Head of caudate nucleus (tissue), 42 donors: ENCODE measurements at regions not wholly inside any gene's neighbourhood (a gene's known extent, or its start where the extent isn't known, plus 50 kb on each side); places are given as distances from the start of the nearest gene placed in this dataset.
A peak's percentile ranks its signal among the peaks of the same experiment; 100 is the strongest.

Experiments used
- DNase-seq, 42 donors: peaks; one replicate each; pipeline versions ENCODE4 v3.0.0 to v3.0.0-alpha.2; 2020 to 2021; ENCODE audit warnings: mixed read lengths in 7 of 42
- intact Hi-C: fragments of 100-400 bp; cut with DNase I; formaldehyde crosslinking; loops from one replicate; pipeline ENCODE4 v1.15.0; 2022

- intact Hi-C loops: no loop called here
- no peak for DNase-seq
Measured at GRCh38 chr9:105859428-105860091, 165.2 kb downstream of the TMEM38B start.

GRCh38 chr9:105860516-105860915 is 166.2 kb downstream of the TMEM38B start:
- no peak for DNase-seq
- intact Hi-C loops: no loop called here

- DNase-seq: no peak
- intact Hi-C loops: no loop called here
Measured at GRCh38 chr9:105861972-105862371, 167.6 kb downstream of the TMEM38B start.

GRCh38 chr9:105864248-105864898 is 170.0 kb downstream of the TMEM38B start:
- DNase-seq: no peak
- intact Hi-C loops: no loop called here

GRCh38 chr9:105865285-105865684 is 170.9 kb downstream of the TMEM38B start:
- intact Hi-C loops: no loop called here
- DNase-seq: no peak

- DNase-seq: no peak
- intact Hi-C loops: no loop called here
Measured at GRCh38 chr9:105871540-105871939, 177.2 kb downstream of the TMEM38B start.

- intact Hi-C loops: no loop called here
- DNase-seq: no peak
Measured at GRCh38 chr9:105873801-105874200, 179.5 kb downstream of the TMEM38B start.

- DNase-seq: no peak
- intact Hi-C loops: no loop called here
Measured at GRCh38 chr9:105877721-105878120, 183.4 kb downstream of the TMEM38B start.

GRCh38 chr9:105879181-105879580 is 184.8 kb downstream of the TMEM38B start:
- no peak for DNase-seq
- intact Hi-C loops: no loop called here

- intact Hi-C loops: loop anchor here (5.0 kb wide), 1 partner anchor 38 kb away; no protein-coding TSS in a partner anchor
- DNase-seq: no peak
Measured at GRCh38 chr9:105880517-105880916, 186.2 kb downstream of the TMEM38B start.

- intact Hi-C loops: loop anchor here (5.0 kb wide), 1 partner anchor 39 kb away; no protein-coding TSS in a partner anchor
- no peak for DNase-seq
Measured at GRCh38 chr9:105881021-105881420, 186.7 kb downstream of the TMEM38B start.

- intact Hi-C loops: loop anchor here (5.0 kb wide), 1 partner anchor 40 kb away; no protein-coding TSS in a partner anchor
- DNase-seq: peak; percentile 12 to 92 (median 80)
Measured at GRCh38 chr9:105881654-105882349, 187.5 kb downstream of the TMEM38B start.

GRCh38 chr9:105883847-105884246 is 189.5 kb downstream of the TMEM38B start:
- no peak for DNase-seq
- intact Hi-C loops: loop anchor here (5.0 kb wide), 1 partner anchor 42 kb away; no protein-coding TSS in a partner anchor

- intact Hi-C loops: loop anchor here (5.0 kb wide), 1 partner anchor 42 kb away; no protein-coding TSS in a partner anchor
- no peak for DNase-seq
Measured at GRCh38 chr9:105884416-105884815, 190.1 kb downstream of the TMEM38B start.

- intact Hi-C loops: no loop called here
- peak in 24 of 42 donors; percentile 5 to 72 (median 37) for DNase-seq
Measured at GRCh38 chr9:105886136-105886535, 191.8 kb downstream of the TMEM38B start.

- intact Hi-C loops: no loop called here
- DNase-seq: no peak
Measured at GRCh38 chr9:105887679-105888078, 193.3 kb downstream of the TMEM38B start.

GRCh38 chr9:105890046-105890822 is 195.9 kb downstream of the TMEM38B start:
- intact Hi-C loops: no loop called here
- DNase-seq: no peak

- intact Hi-C loops: loop anchor here (10.0 kb wide), 1 partner anchor 1275 kb away; no protein-coding TSS in a partner anchor
- no peak for DNase-seq
Measured at GRCh38 chr9:105900123-105900522, 205.8 kb downstream of the TMEM38B start.

- DNase-seq: peak in 40 of 42 donors; percentile 27 to 80 (median 56)
- intact Hi-C loops: loop anchor here (10.0 kb wide), 1 partner anchor 1273 kb away; no protein-coding TSS in a partner anchor
Measured at GRCh38 chr9:105901514-105902109, 207.3 kb downstream of the TMEM38B start.
